DOHH2 (cell line): ENCODE measurements at regions not wholly inside any gene's neighbourhood (a gene's known extent, or its start where the extent isn't known, plus 50 kb on each side); places are given as distances from the start of the nearest gene placed in this dataset.

Experiments
- EZH2phosphoT487 ChIP-seq: fragments of 200-600 bp; sonication (generic); IDR thresholded peaks from 2 replicates; pipeline ENCODE4 v1.6.1; 2017; ENCODE audit warnings: borderline replicate concordance, mild to moderate bottlenecking, antibody characterized with exemption, low read length, moderate library complexity, mixed read lengths
- TF ChIP-seq, protein P1 (sequence below): fragments of 200-600 bp; sonication (generic); IDR thresholded peaks from one replicate; pipeline ENCODE4 v1.5.1; 2014; ENCODE audit warnings: antibody characterized with exemption, mild to moderate bottlenecking, low read depth, low read length; ENCODE audit not compliant: poor library complexity, severe bottlenecking

DNA sequence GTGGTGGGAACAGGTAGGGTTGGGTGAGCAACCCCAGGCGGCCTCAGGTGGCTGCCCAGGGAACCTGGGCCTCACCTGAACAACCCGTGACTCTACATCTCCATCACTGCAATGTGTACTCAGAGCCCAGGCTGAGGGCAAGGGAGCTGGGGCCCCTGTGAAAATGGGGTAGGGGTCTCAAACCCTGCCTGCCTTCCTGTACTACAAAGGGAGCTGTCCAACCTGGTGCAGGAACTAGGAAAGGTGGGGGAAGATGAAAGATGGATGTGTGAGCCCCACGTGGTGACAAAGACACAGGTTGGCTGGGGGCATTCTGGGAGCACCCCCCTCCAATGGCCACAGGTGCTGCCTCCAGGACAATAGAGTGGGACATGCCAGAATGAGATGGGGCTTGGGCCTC lies 62.1 kb upstream of the SLC2A12 start:
- TF ChIP-seq, protein P1, sequence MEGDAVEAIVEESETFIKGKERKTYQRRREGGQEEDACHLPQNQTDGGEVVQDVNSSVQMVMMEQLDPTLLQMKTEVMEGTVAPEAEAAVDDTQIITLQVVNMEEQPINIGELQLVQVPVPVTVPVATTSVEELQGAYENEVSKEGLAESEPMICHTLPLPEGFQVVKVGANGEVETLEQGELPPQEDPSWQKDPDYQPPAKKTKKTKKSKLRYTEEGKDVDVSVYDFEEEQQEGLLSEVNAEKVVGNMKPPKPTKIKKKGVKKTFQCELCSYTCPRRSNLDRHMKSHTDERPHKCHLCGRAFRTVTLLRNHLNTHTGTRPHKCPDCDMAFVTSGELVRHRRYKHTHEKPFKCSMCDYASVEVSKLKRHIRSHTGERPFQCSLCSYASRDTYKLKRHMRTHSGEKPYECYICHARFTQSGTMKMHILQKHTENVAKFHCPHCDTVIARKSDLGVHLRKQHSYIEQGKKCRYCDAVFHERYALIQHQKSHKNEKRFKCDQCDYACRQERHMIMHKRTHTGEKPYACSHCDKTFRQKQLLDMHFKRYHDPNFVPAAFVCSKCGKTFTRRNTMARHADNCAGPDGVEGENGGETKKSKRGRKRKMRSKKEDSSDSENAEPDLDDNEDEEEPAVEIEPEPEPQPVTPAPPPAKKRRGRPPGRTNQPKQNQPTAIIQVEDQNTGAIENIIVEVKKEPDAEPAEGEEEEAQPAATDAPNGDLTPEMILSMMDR = no peak
- TF ChIP-seq EZH2phosphoT487 = no peak
